ENCODE measurements at regions not wholly inside any gene's neighbourhood (a gene's known extent, or its start where the extent isn't known, plus 50 kb on each side); places are given as distances from the start of the nearest gene placed in this dataset.

GRCh38 chr1:228887960-228888359, 152.7 kb downstream of the RHOU start:
- Histone ChIP-seq H3K27me3 (ENCODE audit: control insufficient read depth in 4 of 4, insufficient read depth in 4 of 4, low read length in 3 of 4) (no peaks in the 10 kb centered on the region), H3K27ac (ENCODE audit: low read depth in 1 of 2, low read length in 2 of 2) (no peak overlapping the region), H3K4me1 (ENCODE audit: control insufficient read depth in 4 of 4, insufficient read depth in 4 of 4, low read length in 3 of 4) (peaks cover 0 to 4% (median 0%) of the 10 kb centered on the region in 4 donors), H3K4me3 (ENCODE audit: low read depth in 1 of 3, low read length in 3 of 3) (no peak overlapping the region), H3K9ac (ENCODE audit: low read depth in 1 of 2, low read length in 2 of 2) (no peak overlapping the region), H3K36me3 (ENCODE audit: control insufficient read depth in 4 of 4, insufficient read depth in 3 of 4, low read depth in 1 of 4, low read length in 3 of 4) (no peaks in the 10 kb centered on the region), H3K9me3 (ENCODE audit: control insufficient read depth in 4 of 4, low read length in 3 of 4) (peaks cover 0 to 8% (median 5%) of the 10 kb centered on the region in 4 donors)
- DNase-seq (ENCODE audit: low spot score), result no peak
- TF ChIP-seq YY1 (IDR thresholded peaks at IDR 0.05) (no peak), SP1 (IDR thresholded peaks at IDR 0.05) (no peak), HNF4G (IDR thresholded peaks at IDR 0.05) (no peak), FOXA1 (IDR thresholded peaks at IDR 0.05) (no peak), NR2F2 (IDR thresholded peaks at IDR 0.05) (no peak)
- TF ChIP-seq, protein P1, sequence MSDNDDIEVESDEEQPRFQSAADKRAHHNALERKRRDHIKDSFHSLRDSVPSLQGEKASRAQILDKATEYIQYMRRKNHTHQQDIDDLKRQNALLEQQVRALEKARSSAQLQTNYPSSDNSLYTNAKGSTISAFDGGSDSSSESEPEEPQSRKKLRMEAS (IDR thresholded peaks at IDR 0.05), result no peak
- TF ChIP-seq, protein P2, sequence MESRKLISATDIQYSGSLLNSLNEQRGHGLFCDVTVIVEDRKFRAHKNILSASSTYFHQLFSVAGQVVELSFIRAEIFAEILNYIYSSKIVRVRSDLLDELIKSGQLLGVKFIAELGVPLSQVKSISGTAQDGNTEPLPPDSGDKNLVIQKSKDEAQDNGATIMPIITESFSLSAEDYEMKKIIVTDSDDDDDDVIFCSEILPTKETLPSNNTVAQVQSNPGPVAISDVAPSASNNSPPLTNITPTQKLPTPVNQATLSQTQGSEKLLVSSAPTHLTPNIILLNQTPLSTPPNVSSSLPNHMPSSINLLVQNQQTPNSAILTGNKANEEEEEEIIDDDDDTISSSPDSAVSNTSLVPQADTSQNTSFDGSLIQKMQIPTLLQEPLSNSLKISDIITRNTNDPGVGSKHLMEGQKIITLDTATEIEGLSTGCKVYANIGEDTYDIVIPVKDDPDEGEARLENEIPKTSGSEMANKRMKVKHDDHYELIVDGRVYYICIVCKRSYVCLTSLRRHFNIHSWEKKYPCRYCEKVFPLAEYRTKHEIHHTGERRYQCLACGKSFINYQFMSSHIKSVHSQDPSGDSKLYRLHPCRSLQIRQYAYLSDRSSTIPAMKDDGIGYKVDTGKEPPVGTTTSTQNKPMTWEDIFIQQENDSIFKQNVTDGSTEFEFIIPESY (IDR thresholded peaks at IDR 0.05), result no peak
- 81% methylated on average over 1 of the region's 1 CpG for WGBS

GRCh38 chr1:228889289-228889688, 154.0 kb downstream of the RHOU start:
- Histone ChIP-seq H3K9me3 (ENCODE audit: control insufficient read depth in 4 of 4, low read length in 3 of 4) (peaks cover 0 to 3% (median under 1%) of the 10 kb centered on the region in 4 donors), H3K9ac (ENCODE audit: low read depth in 1 of 2, low read length in 2 of 2) (no peak overlapping the region), H3K36me3 (ENCODE audit: control insufficient read depth in 4 of 4, insufficient read depth in 3 of 4, low read depth in 1 of 4, low read length in 3 of 4) (no peaks in the 10 kb centered on the region), H3K27ac (ENCODE audit: low read depth in 1 of 2, low read length in 2 of 2) (no peak overlapping the region), H3K4me3 (ENCODE audit: low read depth in 1 of 3, low read length in 3 of 3) (no peak overlapping the region), H3K4me1 (ENCODE audit: control insufficient read depth in 4 of 4, insufficient read depth in 4 of 4, low read length in 3 of 4) (peaks cover 0 to 4% (median 0%) of the 10 kb centered on the region in 4 donors), H3K27me3 (ENCODE audit: control insufficient read depth in 4 of 4, insufficient read depth in 4 of 4, low read length in 3 of 4) (no peaks in the 10 kb centered on the region)
- 82% methylated on average over 2 of the region's 2 CpGs for WGBS
- TF ChIP-seq, protein P2 (IDR thresholded peaks at IDR 0.05), result no peak
- TF ChIP-seq JUND (IDR thresholded peaks at IDR 0.05) (no peak), TAF1 (conservative IDR thresholded peaks at IDR 0.05) (no peak), RAD21 (IDR thresholded peaks at IDR 0.05) (no peak), NR2F2 (IDR thresholded peaks at IDR 0.05) (no peak), HNF4A (conservative IDR thresholded peaks at IDR 0.05) (no peak), EGR1 (IDR thresholded peaks at IDR 0.05; ENCODE audit: low read depth in 2 of 2) (no peak), CTCF (IDR thresholded peaks at IDR 0.05; ENCODE audit: low read depth, low read length, missing input control) (no peak), FOXA2 (IDR thresholded peaks at IDR 0.05) (no peak), YY1 (IDR thresholded peaks at IDR 0.05) (no peak), RXRA (IDR thresholded peaks at IDR 0.05) (no peak), SP1 (IDR thresholded peaks at IDR 0.05) (no peak), HNF4G (IDR thresholded peaks at IDR 0.05) (no peak), FOXA1 (IDR thresholded peaks at IDR 0.05) (no peak), GABPA (IDR thresholded peaks at IDR 0.05 in 1 of 2, conservative IDR thresholded peaks at IDR 0.05 in 1 of 2) (no peak)
- TF ChIP-seq, protein P1 (IDR thresholded peaks at IDR 0.05), result no peak
- TF ChIP-seq, protein P3, sequence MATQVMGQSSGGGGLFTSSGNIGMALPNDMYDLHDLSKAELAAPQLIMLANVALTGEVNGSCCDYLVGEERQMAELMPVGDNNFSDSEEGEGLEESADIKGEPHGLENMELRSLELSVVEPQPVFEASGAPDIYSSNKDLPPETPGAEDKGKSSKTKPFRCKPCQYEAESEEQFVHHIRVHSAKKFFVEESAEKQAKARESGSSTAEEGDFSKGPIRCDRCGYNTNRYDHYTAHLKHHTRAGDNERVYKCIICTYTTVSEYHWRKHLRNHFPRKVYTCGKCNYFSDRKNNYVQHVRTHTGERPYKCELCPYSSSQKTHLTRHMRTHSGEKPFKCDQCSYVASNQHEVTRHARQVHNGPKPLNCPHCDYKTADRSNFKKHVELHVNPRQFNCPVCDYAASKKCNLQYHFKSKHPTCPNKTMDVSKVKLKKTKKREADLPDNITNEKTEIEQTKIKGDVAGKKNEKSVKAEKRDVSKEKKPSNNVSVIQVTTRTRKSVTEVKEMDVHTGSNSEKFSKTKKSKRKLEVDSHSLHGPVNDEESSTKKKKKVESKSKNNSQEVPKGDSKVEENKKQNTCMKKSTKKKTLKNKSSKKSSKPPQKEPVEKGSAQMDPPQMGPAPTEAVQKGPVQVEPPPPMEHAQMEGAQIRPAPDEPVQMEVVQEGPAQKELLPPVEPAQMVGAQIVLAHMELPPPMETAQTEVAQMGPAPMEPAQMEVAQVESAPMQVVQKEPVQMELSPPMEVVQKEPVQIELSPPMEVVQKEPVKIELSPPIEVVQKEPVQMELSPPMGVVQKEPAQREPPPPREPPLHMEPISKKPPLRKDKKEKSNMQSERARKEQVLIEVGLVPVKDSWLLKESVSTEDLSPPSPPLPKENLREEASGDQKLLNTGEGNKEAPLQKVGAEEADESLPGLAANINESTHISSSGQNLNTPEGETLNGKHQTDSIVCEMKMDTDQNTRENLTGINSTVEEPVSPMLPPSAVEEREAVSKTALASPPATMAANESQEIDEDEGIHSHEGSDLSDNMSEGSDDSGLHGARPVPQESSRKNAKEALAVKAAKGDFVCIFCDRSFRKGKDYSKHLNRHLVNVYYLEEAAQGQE (IDR thresholded peaks at IDR 0.05), result no peak
- TF ChIP-seq, protein P4, sequence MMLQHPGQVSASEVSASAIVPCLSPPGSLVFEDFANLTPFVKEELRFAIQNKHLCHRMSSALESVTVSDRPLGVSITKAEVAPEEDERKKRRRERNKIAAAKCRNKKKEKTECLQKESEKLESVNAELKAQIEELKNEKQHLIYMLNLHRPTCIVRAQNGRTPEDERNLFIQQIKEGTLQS (IDR thresholded peaks at IDR 0.05), result no peak
- DNase-seq (ENCODE audit: low spot score), result no peak

Measured in liver (tissue), 8 donors.